RKO (cell line): ENCODE measurements at regions not wholly inside any gene's neighbourhood (a gene's known extent, or its start where the extent isn't known, plus 50 kb on each side); places are given as distances from the start of the nearest gene placed in this dataset.
"Not testable (repeated sequence)": the region's sequence is repeated elsewhere in the genome, so short reads cannot be mapped to it uniquely, and the experiment has no call there.

Experiments used
- DNase-seq: peaks from one replicate; pipeline ENCODE4 v3.0.0-alpha.2; 2016; ENCODE audit warnings: low spot score

DNA sequence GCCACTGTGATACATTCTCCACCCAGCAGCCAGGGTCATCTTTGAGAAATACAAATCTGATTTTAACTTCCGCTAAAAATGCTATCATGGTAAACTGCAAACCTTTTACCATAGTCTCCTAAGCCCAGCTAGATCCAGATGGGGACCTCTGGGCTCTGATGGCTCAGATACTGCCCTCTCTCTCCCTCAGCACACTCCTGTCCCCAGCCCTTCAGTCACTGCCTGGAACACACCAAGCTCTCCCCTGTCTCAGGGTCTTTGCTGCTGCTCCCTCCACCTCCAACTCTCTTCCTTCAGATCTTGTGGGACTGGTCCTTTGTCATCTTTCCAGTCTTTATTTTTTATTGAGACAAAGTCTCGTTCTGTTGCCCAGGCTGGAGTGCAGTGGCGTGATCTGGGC, 65.1 kb downstream of the SPRY4 start:
- DNase-seq, result no peak

DNA sequence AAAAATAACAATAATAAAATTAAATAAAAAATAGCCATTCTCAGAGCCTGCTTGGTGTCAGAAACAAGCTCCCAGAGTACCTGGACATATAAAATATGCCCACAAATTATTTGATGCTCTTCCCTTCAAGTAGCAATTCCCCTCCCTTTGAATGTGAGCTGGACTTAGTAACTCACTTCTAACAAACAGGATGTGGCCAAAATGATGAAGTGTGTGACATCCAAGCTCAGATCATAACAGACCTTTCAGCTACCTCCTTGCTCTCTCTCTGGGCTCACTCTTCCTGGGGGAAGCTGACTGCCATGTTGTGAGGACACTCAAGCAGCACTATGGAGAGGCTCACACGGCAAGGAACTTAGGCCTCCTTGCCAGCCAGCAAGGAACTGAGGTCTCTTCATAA, 69.0 kb downstream of the SPRY4 start:
- DNase-seq, result no peak

DNA sequence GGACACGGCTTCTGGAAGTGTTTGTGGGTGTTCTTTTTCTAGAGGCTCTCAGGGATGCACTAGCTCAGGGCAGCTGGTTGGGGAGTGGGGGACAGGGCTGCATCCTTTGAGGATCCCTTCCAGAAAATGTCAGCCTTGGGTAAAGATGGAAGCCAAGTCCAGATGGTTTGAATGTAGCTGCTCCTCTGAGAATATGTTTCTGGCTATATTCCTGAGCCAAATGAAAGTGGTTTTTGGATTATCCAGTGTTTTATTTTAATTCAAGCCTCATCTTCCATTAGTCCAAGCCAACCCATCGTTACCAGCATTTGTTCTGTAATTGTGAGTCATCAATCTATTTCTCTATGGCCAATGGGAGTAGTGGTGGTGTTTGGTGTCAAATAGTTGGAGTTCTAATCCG, 70.4 kb downstream of the SPRY4 start:
- DNase-seq, result no peak

DNA sequence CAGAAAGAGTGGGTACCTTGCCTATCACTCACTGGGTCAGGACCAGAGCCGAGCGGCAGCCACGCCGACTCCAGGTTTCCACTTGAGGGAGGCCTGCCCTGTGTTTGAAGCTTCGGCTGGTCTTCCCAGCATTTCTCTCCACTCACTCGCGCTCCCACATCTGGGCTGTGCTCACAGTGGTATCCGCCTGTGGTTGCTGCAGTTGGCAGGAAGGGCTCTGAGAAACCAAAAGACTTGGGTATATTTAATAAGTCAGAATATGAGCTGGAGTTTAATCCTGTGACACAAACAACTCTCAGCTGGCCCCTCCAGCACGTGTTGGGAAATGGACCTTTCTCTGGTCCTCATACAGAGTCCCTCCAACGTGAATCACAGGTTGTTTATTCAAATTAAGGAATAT, 70.9 kb downstream of the SPRY4 start:
- no peak for DNase-seq

DNA sequence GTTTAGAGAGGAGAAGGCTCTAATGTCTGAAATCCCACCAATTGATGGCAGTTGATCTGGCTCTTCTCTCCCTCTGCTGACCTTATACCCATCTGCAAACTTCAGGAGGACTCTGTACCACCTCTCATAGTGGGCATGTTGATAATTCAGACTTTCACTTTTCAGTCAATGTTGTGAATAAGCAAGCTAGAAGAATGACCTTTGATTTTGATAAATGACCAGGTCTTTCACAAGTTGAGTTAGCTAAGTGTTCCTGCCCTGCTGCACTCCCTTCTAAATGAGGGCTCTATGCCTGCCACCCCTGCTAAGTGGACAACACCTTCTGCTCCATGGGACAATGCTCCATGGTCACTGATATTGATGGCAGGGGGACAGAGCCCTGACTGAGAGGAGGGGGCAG, 74.7 kb downstream of the SPRY4 start:
- no peak for DNase-seq

DNA sequence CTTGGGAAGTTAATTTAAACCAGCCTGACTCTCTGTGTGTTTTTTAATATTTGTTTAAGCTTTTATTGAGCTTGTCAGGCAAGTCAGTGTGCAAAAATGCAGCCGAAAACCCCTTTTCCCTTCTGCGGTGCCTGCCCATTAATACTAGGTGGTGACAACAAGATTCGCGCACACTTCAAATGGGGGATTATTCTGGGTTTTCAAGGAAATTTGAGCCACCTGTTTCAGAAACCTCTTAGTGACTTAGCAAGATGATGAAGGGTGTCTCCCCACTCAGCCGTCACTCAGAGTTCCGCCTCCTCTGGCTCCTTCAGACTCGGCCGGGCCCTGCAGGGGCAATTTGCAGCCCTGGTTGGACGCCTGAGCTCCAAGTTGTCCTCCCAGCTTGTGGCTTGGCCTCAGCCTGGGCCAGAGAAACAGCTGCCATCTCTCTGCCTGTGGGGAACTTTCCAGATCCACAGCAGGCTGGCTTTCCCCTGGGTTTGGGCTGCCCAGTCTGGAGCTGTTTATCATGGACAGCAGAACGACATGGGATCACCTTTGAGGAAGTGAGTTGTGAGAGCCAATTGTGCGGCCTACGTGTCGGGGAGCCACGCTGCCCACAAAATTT, 75.9 kb downstream of the SPRY4 start:
- DNase-seq, result no peak

DNA sequence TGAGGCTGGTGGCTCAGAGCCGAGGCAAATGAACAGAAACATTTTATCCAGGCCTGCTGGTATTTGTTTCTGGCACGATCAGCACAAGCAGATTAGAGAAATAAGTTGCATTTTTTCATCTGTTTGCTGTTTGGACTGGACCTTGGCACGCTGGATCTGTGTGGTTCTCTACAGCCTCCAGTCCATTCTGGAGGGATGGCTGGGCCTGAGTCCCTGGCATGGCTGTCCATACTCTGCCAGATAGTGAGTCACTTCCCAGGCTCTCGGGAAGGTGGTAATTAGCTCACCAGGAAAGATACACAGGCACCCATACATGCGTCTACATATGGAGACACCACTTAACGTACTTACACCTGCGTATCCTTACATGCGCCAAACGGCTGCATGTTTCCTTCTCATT, 78.6 kb downstream of the SPRY4 start:
- DNase-seq, result peak; percentile 23

DNA sequence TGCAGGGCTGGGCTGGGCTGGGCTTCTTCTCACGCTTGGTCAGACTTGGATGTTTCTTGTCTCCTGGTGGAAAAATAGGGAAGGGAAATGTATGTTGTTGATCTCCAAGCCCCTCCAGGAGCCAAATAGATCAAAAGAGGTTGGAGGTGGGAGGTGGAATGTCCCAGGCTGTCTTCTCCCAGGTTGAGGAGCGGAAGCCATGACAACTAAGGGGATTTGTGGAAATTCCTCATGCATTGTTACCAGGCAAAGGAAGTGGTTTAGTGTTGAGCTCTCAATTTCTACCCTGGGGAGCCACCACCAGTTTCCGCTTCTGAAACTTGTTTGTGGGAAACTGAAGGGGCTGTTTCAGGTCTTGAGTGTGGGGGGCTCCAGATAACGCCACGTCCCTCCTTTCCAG, 79.0 kb downstream of the SPRY4 start:
- no peak for DNase-seq

DNA sequence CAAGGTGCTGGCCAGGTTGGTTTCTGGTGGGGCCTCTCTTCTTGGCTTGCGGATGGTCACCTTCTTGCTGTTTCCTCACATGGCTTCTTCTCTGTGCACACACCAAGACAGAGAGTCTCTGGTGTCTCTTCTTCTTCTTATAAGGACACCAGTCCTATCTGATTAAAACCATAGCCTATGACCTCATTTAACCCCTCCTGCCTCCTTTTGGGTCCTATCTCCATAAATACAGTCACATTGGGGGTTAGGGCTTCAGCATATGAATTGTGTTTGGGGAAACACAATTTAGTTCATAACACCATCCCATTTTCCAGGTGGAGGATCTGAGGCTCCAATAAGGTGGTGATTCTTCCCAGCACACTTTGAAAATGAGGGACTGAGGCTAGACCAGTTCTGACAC, 80.4 kb downstream of the SPRY4 start:
- no peak for DNase-seq

DNA sequence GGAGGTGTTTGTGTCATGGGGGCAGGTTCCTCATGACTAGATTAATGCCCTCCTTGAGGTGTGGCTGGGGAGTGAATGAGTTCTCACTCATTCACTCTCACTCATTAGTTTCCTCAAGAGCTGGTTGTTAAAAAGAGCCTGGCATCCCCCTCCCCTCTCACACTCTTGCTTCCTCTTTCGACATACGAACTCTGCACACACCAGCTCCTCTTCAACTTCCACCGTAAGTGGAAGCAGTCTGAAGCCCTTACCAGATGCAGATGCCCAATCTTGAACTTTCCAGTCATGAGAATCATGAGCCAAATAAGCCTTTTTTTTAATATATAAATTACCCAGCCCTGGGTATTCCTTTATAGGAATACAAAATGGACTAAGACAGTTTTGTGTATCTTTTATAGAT, 82.5 kb downstream of the SPRY4 start:
- DNase-seq, result no peak

DNA sequence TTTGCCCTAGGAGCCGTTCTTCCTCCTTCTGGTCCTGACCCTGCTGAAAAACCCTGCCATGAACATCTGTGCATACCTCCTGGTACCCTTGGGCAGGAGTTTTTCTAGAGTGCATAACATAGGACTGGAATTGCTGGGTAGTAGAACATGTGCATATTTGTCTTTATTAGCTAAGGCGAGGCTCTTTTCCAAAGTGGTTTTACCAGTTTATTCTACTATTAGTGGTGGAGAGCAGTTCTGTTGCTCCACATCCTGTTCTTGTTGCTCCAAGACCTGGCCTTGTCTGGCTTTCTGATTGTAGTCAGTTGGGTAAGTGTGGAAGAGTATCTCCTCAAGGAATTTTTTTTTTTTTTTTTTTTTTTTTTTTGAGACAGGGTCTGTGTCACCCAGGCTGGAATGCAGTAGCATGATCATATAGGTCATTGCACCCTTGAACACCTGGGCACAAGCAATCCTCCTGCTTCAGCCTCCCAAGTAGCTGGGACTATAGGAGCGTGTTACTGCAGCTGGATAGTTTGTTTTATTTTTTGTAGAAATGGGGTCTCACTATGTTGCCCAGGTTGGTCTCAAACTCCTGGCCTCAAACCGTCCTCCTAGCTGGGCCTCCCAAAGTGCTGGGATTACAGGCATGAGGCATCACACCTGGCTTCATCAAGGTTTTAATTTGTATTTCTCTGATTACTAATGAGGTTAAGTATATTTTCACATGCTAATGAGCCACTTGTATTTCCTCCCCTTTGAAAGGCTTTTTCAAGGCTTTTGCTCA, 85.2 kb downstream of the SPRY4 start:
- no peak for DNase-seq

DNA sequence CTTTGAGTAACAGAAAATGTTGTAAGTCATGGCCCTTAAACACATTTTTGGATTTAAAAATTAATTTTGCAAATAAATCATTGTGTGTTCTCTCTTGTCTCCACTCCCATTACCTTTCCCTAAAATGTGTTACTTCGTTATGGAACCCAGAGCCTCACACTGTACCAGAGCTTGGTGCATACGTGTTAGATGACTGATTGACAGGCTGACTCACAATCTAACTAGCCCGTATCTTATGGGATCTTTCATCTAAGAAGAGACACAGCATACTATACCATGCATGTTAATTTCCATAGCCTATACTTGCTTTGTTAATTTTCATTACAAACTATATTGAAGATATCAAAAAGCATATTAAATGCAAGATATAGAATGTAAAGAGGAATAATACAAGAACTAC, 87.1 kb downstream of the SPRY4 start:
- no peak for DNase-seq

DNA sequence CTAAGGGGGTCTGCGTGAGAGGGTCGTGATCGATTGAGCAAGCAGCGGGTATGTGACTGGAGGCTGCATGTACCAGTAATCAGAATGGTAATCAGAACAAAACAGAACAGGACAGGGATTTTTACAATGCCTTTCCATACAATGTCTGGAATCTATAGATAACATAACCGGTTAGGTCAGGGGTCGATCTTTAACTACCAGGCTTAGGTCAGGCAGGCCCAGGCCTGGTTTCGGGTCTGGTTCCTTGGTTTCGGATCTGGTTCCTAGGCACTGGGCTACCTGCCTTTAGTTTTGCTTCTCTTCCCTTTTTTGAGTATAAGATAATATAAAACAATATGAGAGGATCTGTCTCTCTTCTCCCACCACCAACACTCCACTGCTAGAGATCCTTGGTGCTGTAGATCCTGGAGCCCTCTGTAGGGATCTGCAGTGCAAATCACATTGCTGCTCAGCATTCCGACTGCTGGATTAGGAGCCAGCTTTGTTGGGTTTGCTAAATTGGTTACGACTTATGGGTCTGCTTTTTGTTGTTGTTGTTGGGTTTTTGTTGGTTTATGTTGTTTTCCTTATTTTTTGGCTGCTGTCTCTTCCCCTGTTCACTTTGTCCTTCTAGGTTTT, 88.0 kb downstream of the SPRY4 start:
- DNase-seq, result not testable (repeated sequence)

DNA sequence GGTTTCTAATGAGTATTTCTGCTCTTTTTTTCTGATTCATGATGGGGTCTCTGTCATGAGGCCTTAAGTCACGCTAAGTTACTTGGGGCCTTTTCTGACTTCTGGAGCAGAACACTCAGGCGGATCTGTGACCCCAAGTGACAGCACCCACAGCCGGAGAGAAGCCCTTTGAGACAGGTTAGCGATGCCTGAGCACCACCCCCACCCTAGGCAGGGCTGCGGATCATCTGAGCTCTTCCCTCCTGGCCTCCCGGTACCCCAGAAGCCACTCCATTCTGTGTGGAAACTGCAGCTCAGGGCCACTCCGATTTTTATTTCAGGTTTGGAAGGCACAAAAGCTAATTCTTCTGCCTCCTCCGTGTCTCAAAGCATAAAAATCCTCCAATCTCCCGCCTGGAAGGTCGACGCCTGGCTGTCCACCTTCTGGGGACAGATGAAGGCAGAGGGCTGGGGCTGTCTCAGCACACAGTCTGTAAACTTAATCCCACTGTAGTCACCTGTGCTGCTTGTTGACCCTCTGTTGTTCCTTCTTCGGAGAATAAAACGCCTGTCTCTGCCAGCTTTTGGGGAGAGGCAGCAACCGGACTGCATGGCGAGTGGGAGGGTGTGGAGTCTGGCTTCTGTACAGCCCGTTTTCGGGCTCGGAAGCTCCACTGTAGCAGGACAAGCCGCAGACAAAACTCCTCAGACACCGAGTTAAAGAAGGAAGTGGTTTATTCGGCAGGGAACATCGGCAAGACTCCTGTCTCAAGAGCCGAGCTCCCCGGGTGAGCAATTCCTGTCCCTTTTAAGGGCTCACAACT, 88.8 kb downstream of the SPRY4 start:
- no peak for DNase-seq

DNA sequence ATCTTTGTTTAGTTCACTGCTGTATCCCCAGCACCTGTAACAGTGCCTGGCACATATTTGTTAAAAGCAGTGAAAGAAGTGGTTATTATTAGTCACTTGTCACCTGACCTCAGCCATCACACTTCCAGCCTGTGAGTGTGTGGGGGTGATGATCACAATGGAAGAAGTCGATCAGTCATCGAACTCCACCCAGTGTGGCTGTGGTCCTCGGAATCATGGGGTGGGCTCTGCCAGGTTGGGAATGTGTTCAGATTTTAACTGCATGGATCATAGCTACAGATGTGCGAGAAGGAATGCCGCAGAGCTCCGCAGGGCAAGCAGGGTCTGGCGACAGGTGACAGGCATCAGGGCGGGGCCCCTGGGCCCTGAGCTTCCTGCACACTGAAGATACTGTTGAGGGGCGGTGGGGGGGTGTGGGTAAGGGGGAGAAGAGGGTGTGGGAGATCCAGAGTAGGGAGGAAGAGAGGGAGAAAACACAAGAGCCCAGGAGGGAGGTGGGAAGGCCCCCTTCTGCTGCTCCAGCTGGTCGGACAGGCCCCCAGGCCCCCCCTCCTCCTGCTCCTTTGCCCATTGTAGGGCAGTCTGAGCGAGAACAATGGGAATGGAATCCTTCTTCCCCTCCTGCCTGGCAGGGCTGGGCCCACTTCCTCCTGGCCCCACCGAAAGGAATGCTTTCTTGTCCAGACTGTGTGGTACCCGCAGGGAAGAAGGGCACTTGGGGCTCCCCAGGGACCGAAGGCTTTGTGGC, 89.6 kb downstream of the SPRY4 start:
- DNase-seq, result peak; percentile 18

DNA sequence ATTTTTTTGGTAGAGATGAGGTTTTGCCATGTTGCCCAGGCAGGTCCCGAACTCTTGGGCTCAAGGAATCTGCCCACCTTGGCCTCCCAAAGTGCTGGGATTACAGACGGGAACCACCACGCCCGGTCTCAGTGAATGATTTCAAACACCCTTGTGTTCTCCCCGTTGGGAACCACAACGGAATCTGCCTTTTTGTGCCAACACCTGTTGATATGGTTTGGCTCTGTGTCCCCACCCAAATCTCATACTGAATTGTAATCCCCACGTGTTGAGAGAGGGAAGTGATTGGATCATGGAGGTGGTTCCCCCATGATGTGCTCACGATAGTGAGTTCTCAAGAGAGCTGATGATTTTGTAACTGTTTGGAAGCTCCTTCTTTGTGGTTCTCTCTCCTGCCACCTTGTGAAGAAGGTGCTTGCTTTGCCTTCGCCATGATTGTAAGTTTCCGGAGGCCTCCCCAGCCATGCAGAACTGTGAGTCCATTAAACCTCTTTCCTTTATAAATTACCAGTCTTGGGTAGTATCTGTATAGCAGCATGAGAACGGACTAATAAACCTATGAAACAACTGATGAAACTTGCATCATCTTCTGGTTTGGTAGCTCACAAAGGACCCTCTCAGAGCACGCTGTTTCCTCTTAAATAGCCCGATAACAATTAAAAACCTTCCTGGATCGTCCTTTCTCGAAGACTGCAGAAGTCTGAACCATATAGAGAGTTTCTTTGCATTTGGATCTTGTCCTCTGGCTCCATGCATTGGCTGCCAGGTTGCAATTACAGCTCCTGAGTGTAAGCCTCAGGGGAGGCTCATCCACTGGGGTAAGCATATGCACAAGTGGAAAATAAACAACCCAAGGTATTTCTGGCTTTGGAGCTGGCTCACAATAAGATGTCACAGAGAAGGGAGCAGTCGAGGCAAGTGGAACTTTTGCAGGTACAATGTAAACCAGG, 91.5 kb downstream of the SPRY4 start:
- DNase-seq, result no peak

DNA sequence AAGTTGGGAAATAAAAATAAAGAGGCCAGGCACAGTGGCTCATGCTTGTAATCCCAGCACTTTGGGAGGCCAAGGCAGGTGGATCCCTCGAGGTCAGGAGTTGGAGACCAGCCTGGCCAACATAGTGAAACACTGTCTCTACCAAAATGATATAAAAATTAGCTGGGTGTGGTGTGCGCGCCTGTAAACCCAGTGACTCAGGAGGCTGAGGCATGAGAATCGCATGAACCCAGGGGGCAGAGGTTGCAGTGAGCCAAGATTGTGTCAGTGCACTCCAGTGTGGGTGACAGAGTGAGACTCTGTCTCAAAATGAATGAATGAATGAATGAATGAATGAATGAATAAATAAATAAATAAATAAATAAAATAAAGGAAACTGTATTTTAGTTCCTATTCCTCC, 93.9 kb downstream of the SPRY4 start:
- DNase-seq, result peak; percentile 45

DNA sequence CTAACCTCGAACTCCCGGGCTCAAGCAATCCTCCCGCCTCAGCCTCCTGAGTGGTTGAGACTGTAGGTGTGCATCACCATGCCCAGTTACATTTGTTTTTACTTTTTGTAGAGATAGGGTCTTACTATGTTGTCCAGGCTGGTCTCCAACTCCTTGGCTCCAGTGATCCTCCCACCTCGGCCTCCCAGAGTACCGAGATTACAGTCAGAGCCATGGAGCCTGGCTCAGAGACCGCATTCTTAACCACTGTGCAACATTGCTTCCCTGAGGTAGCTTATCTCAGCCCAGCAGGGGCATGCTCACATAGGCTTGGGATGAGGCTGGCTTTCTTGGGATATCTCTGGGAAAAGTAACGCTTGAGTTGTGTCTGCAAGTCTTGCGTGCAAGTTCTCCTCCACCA, 99.7 kb downstream of the SPRY4 start:
- no peak for DNase-seq

DNA sequence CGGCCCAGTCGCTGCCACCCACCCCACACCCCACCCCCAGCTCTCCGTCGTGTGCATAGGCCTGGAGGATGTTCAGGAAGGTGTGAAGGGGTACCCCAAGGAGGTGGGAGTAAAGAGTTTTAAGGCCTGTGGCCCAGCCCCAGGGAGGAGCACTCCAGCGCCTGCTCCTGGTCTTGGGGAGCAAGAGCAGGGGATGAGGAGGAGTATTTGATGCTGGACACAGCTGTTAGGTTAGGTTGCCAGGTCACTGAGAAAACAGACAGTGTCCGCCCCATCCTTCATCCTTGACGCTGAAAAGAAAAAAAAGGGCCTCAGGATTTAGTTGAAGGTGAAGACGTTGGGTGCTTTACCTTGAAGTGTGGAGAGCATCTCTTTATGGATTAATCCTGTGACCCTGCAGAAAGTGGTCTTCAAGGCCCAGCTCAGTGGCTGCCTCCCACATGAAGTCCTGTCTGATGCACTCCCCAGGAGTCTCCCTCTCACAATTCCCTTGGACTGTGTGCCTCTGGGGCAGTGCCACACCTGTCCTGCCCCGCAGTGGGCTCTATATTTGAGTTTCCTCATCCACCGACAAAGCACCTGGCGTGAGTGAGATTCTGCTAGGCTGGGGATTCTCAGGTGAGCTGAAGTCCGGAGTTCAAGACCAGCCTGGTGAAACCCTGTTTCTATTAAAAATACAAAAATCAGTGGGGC, 101.8 kb downstream of the SPRY4 start:
- DNase-seq, result no peak

DNA sequence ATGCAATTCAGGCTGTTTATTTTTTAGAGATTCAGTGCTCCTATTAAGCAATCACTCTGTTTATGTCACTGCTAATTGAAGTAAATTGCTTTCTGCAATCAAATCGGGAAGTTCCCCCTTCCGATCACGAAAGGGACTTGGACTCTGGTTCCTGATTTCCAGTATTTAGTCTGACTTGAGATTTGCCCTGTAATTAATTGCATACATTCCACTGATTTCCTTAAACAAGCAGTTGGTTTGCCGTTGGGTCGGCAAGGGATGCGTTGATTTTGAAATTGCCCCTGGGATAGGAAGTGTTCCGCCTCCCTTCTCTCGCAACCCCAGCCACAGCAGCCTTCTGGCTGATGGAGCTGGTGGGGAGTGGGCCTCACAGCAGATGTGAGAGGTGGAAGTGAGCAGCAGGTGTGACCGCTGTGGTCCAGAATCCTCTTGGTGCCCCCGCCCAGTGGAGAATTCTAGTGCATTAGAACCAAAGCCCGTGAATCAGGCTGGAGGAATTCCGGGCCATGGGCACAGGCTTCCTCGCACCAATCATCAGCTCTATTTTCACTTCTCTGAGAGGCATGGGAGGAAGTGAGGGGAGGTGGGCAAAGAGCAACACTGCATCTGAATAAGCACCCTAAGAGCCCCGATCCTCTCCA, 102.5 kb downstream of the SPRY4 start:
- no peak for DNase-seq
